HEK293 (cell line): ENCODE measurements at regions not wholly inside any gene's neighbourhood (a gene's known extent, or its start where the extent isn't known, plus 50 kb on each side); places are given as distances from the start of the nearest gene placed in this dataset.

Source experiments
- CTCF ChIA-PET: fragments of 350-600 bp; formaldehyde crosslinking; extraction: SDS; loops from one replicate; lab custom pipeline; 2021; ENCODE audit warnings: antibody characterized with exemption; lab: Yijun Ruan, JAX
- POLR2A ChIA-PET: fragments of 300-600 bp; formaldehyde crosslinking; extraction: SDS; loops from one replicate; lab custom pipeline; 2020; ENCODE audit warnings: antibody characterized with exemption, inconsistent platforms; lab: Yijun Ruan, JAX
- H3K27ac ChIP-seq: fragments of 200-500 bp; sonication (Bioruptor generic); 2 replicates; pipeline ENCODE4 v1.5.1; 2014; ENCODE audit warnings: low read depth, low read length, control low read depth, inconsistent platforms; ENCODE audit errors: extremely low read depth
- H3K36me3 ChIP-seq, 2 experiments: fragments of 200-500 bp in 1 of 2; sonication (Bioruptor generic) in 1 of 2; 1 replicate in 1 of 2; 2 replicates in 1 of 2; pipeline ENCODE4 v1.5.1; 2014 to 2017; ENCODE audit warnings: inconsistent platforms in 2 of 2, low read length in 2 of 2; ENCODE audit not compliant: control insufficient read depth in 2 of 2, insufficient read depth in 1 of 2
- H3K4me1 ChIP-seq: fragments of 200-500 bp; sonication (Bioruptor generic); 2 replicates; pipeline ENCODE4 v1.5.1; 2014; ENCODE audit warnings: mild to moderate bottlenecking, low read length, inconsistent platforms; ENCODE audit not compliant: control insufficient read depth, insufficient read depth
- H3K4me3 ChIP-seq: 2 replicates; pipeline ENCODE4 v1.5.1; 2011; ENCODE audit warnings: low read depth, mild to moderate bottlenecking, control low read depth, low read length, moderate library complexity
- H3K9me3 ChIP-seq: fragments of 200-500 bp; sonication (Bioruptor generic); 2 replicates; pipeline ENCODE4 v1.5.1; 2014; ENCODE audit warnings: low read depth, low read length, inconsistent platforms; ENCODE audit not compliant: control insufficient read depth, insufficient read depth
- EGR2 ChIP-seq: fragments of 450-650 bp; formaldehyde crosslinking; IDR thresholded peaks from 2 replicates; pipeline ENCODE4 v1.5.1; 2016; ENCODE audit warnings: low read depth, missing biosample characterization, missing genetic modification characterization
- PRDM1 ChIP-seq: fragments of 450-650 bp; formaldehyde crosslinking; IDR thresholded peaks from 2 replicates; pipeline ENCODE4; 2016; ENCODE audit warnings: missing biosample characterization, missing genetic modification characterization
- PRDM4 ChIP-seq: fragments of 450-650 bp; formaldehyde crosslinking; IDR thresholded peaks from 2 replicates; pipeline ENCODE4 v1.5.1; 2017; ENCODE audit warnings: missing biosample characterization, missing genetic modification characterization
- SCRT1 ChIP-seq: fragments of 450-650 bp; formaldehyde crosslinking; IDR thresholded peaks from 2 replicates; pipeline ENCODE4 v1.5.1; 2016; ENCODE audit warnings: missing biosample characterization, missing genetic modification characterization, borderline replicate concordance
- SP7 ChIP-seq: fragments of 450-650 bp; formaldehyde crosslinking; IDR thresholded peaks from 2 replicates; pipeline ENCODE4 v1.5.1; 2016; ENCODE audit warnings: missing biosample characterization, missing genetic modification characterization
- TCF7L2 ChIP-seq: IDR thresholded peaks from 2 replicates; pipeline ENCODE4 v1.6.1; 2011; ENCODE audit warnings: low read depth, mild to moderate bottlenecking, inconsistent platforms, low read length, moderate library complexity, borderline replicate concordance
- ZBTB8A ChIP-seq: fragments of 450-650 bp; formaldehyde crosslinking; IDR thresholded peaks from 2 replicates; pipeline ENCODE4 v1.5.1; 2016; ENCODE audit warnings: missing biosample characterization, missing genetic modification characterization
- ZNF114 ChIP-seq: fragments of 450-650 bp; formaldehyde crosslinking; IDR thresholded peaks from 2 replicates; pipeline ENCODE4 v1.5.0; 2017; ENCODE audit warnings: missing biosample characterization, missing genetic modification characterization
- ZNF155 ChIP-seq: fragments of 450-650 bp; formaldehyde crosslinking; IDR thresholded peaks from 2 replicates; pipeline ENCODE4 v1.5.1; 2016; ENCODE audit warnings: missing biosample characterization, missing genetic modification characterization
- ZNF2 ChIP-seq: fragments of 450-650 bp; formaldehyde crosslinking; IDR thresholded peaks from 2 replicates; pipeline ENCODE4 v1.5.1; 2016; ENCODE audit warnings: missing biosample characterization, missing genetic modification characterization
- ZNF211 ChIP-seq: fragments of 450-650 bp; formaldehyde crosslinking; IDR thresholded peaks from 2 replicates; pipeline ENCODE4 v1.5.1; 2016; ENCODE audit warnings: low read depth, missing biosample characterization, missing genetic modification characterization
- ZNF223 ChIP-seq: fragments of 450-650 bp; formaldehyde crosslinking; IDR thresholded peaks from 2 replicates; pipeline ENCODE4 v1.5.1; 2016; ENCODE audit warnings: missing biosample characterization, missing genetic modification characterization
- ZNF248 ChIP-seq: fragments of 450-650 bp; formaldehyde crosslinking; IDR thresholded peaks from 2 replicates; pipeline ENCODE4 v1.5.1; 2017; ENCODE audit warnings: missing biosample characterization, missing genetic modification characterization
- ZNF302 ChIP-seq: fragments of 450-650 bp; formaldehyde crosslinking; IDR thresholded peaks from 2 replicates; pipeline ENCODE4 v1.5.1; 2016; ENCODE audit warnings: missing biosample characterization, missing genetic modification characterization, low read depth
- ZNF335 ChIP-seq: fragments of 450-650 bp; formaldehyde crosslinking; conservative IDR thresholded peaks from 2 replicates; pipeline ENCODE4 v1.5.1; 2016; ENCODE audit warnings: missing biosample characterization, missing genetic modification characterization
- ZNF362 ChIP-seq: fragments of 450-650 bp; formaldehyde crosslinking; IDR thresholded peaks from 2 replicates; pipeline ENCODE4 v1.5.1; 2016; ENCODE audit warnings: missing biosample characterization, missing genetic modification characterization
- ZNF366 ChIP-seq: fragments of 450-650 bp; formaldehyde crosslinking; conservative IDR thresholded peaks from 2 replicates; pipeline ENCODE4 v1.5.1; 2016; ENCODE audit warnings: missing biosample characterization, missing genetic modification characterization
- ZNF473 ChIP-seq: fragments of 450-650 bp; formaldehyde crosslinking; IDR thresholded peaks from 2 replicates; pipeline ENCODE4 v1.5.1; 2017; ENCODE audit warnings: missing biosample characterization, missing genetic modification characterization
- ZNF561 ChIP-seq: fragments of 450-650 bp; IDR thresholded peaks from 2 replicates; pipeline ENCODE4 v1.5.1; 2018; ENCODE audit warnings: missing biosample characterization, missing genetic modification characterization, borderline replicate concordance
- ZNF747 ChIP-seq: fragments of 450-650 bp; formaldehyde crosslinking; IDR thresholded peaks from 2 replicates; pipeline ENCODE4 v1.5.1; 2016; ENCODE audit warnings: missing biosample characterization, missing genetic modification characterization
- TF ChIP-seq, protein P1 (sequence below): fragments of 450-650 bp; IDR thresholded peaks from 2 replicates; pipeline ENCODE4 v1.5.1; 2018; ENCODE audit warnings: missing biosample characterization, missing genetic modification characterization
- TF ChIP-seq, protein P2 (sequence below): fragments of 450-650 bp; formaldehyde crosslinking; IDR thresholded peaks from 2 replicates; pipeline ENCODE4 v1.5.1; 2016; ENCODE audit warnings: missing biosample characterization, missing genetic modification characterization

GRCh38 chr4:145418739-145419138 lies 62.9 kb upstream of the SMAD1 start:
- POLR2A ChIA-PET = no interaction called here
- Histone ChIP-seq H3K4me3 (no peak overlapping the region), H3K27ac (no peak overlapping the region), H3K4me1 (no peaks in the 10 kb centered on the region), H3K36me3 (no peaks in the 10 kb centered on the region), H3K9me3 (no peaks in the 10 kb centered on the region)
- TF ChIP-seq ZNF248 (tag by site-specific recombination) = no peak
- TF ChIP-seq, protein P1, sequence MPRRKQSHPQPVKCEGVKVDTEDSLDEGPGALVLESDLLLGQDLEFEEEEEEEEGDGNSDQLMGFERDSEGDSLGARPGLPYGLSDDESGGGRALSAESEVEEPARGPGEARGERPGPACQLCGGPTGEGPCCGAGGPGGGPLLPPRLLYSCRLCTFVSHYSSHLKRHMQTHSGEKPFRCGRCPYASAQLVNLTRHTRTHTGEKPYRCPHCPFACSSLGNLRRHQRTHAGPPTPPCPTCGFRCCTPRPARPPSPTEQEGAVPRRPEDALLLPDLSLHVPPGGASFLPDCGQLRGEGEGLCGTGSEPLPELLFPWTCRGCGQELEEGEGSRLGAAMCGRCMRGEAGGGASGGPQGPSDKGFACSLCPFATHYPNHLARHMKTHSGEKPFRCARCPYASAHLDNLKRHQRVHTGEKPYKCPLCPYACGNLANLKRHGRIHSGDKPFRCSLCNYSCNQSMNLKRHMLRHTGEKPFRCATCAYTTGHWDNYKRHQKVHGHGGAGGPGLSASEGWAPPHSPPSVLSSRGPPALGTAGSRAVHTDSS (tag by site-specific recombination) = no peak
- no peak for TF ChIP-seq EGR2
- TF ChIP-seq ZNF302 = no peak
- no peak for TF ChIP-seq SP7 (tag by site-specific recombination)
- TF ChIP-seq, protein P2, sequence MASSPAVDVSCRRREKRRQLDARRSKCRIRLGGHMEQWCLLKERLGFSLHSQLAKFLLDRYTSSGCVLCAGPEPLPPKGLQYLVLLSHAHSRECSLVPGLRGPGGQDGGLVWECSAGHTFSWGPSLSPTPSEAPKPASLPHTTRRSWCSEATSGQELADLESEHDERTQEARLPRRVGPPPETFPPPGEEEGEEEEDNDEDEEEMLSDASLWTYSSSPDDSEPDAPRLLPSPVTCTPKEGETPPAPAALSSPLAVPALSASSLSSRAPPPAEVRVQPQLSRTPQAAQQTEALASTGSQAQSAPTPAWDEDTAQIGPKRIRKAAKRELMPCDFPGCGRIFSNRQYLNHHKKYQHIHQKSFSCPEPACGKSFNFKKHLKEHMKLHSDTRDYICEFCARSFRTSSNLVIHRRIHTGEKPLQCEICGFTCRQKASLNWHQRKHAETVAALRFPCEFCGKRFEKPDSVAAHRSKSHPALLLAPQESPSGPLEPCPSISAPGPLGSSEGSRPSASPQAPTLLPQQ (tag by site-specific recombination) = no peak
- TF ChIP-seq ZNF362 (tag by site-specific recombination) = no peak
- no peak for TF ChIP-seq TCF7L2
- TF ChIP-seq ZNF2 = no peak
- no peak for TF ChIP-seq ZNF211
- CTCF ChIA-PET = interaction anchor here (0.6 kb wide), 1 partner anchor 11 kb away, joined by 3 read pairs; no protein-coding TSS in a partner anchor

DNA sequence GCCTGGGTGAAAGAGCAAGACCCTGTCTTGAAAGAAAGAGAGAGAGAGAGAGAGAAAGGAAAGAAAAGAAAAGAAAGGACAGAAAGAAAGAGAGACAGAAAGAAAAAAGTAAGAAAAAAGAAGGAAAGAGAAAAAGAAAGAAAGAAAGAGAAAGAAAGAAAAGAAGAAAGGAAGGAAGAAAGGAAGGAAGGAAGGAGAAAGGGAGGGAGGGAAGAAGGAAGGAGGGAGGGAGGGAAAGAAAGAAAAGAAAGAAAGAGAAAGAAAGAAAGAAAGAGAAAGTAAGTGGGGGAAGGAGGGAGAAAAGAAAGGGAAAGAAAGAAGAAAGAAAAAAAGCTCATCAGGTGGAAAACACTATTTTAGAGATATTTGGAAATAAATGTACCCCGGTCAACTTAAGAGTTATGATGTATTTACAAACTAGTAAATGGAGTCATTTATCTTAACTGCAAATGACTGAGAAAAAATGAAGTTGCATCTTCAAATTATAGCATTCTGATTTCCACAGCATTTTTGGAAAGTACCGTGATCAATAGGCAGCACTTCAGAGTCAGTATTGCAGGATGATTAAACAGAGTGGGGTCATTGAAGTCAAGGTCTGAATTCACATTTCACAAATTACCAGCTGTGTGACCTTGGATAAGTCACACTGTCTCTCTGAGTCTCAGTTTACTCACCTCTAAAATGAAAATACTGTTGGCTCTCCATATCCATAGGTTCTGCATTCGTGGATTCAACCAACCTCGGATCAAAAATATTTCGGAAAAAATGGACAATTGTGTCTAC lies 64.1 kb upstream of the SMAD1 start:
- POLR2A ChIA-PET = no interaction called here
- CTCF ChIA-PET = no interaction called here
- no peak overlapping the region for H3K4me3 ChIP-seq
- H3K9me3 ChIP-seq = no peaks in the 10 kb centered on the region
- no peak overlapping the region for H3K27ac ChIP-seq
- H3K36me3 ChIP-seq = no peaks in the 10 kb centered on the region
- no peak for TF ChIP-seq ZBTB8A
- TF ChIP-seq ZNF2 = no peak
- peak; percentile 83 for TF ChIP-seq ZNF366 (tag by site-specific recombination)
- peak; percentile 76 for TF ChIP-seq PRDM1 (tag by site-specific recombination)
- TF ChIP-seq ZNF155 (tag by site-specific recombination) = no peak
- TF ChIP-seq PRDM4 = no peak
- no peaks in the 10 kb centered on the region for H3K4me1 ChIP-seq

GRCh38 chr4:145414841-145415240 lies 66.8 kb upstream of the SMAD1 start:
- POLR2A ChIA-PET = no interaction called here
- Histone ChIP-seq H3K36me3 (no peaks in the 10 kb centered on the region), H3K4me3 (no peak overlapping the region), H3K4me1 (no peaks in the 10 kb centered on the region), H3K27ac (no peak overlapping the region), H3K9me3 (no peaks in the 10 kb centered on the region)
- CTCF ChIA-PET = no interaction called here
- TF ChIP-seq ZNF473 (tag by site-specific recombination) (no peak), ZNF747 (no peak), ZNF114 (tag by site-specific recombination) (no peak), ZNF302 (no peak), PRDM4 (no peak), ZNF561 (no peak), ZNF223 (tag by site-specific recombination) (no peak), SCRT1 (tag by site-specific recombination) (no peak), ZNF335 (tag by site-specific recombination) (no peak)
